ENCODE measurements at regions not wholly inside any gene's neighbourhood (a gene's known extent, or its start where the extent isn't known, plus 50 kb on each side); places are given as distances from the start of the nearest gene placed in this dataset.
A peak's percentile ranks its signal among the peaks of the same experiment; 100 is the strongest.
"Not testable (repeated sequence)": the region's sequence is repeated elsewhere in the genome, so short reads cannot be mapped to it uniquely, and the experiment has no call there.

DNA sequence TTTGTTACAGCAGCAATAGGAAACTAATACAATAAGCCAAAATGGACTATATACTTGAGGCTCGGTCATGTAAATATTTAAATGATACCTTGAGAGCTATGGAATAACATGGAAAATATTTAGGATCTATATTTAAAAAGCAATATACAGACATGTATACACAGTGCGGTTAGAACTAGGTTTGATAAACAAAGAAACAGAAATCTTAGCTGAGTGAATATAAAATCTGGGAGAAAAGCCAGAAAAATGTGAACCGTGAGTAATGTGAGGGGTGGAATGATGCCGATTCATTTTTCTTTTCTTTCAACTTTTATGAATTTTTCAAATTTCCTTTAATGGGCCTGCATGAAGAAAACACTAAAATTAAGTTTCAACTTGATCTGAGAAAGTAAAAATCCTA is 104.1 kb downstream of the ATXN3L start:
- DNase-seq (ENCODE audit: low spot score in 2 of 2): no peak
- Histone ChIP-seq H3K4me1 (no peaks in the 10 kb centered on the region), H3K36me3 (no peaks in the 10 kb centered on the region), H3K4me3 (no peak overlapping the region), H3K27ac (peak overlapping the region in 2 of 4 donors; percentile 38 to 43), H3K27me3 (no peaks in the 10 kb centered on the region), H3K9me3 (no peaks in the 10 kb centered on the region)
- 40 to 63% methylated on average over 4 of the region's 4 CpGs for WGBS, 2 donors
- TF ChIP-seq POLR2A (IDR thresholded peaks at IDR 0.05): no peak
- no peak for TF ChIP-seq EP300 (IDR thresholded peaks at IDR 0.05)
- no peak for TF ChIP-seq CTCF (IDR thresholded peaks at IDR 0.05)

DNA sequence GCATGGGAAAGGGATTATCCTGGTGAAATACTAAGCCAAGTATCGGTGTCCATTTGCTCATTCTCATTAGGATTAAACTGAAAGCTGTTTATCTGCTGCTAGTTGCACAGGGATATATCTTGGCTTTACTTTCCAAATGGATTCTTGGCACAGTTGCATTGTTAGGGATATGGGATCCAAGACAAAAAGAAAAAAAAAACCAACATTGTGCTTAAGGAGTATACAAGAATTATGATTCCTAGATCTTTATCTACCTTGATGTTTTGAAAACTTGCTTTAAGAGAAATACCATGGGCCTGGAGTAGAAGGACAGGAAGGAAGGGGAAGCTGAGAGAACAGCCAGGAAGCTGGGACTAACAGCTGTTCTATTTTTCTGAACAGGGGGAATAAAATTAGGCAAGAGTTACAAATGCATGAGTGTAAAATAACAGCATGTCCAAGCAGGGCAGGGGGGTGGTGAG is 107.6 kb downstream of the ATXN3L start:
- H3K27ac ChIP-seq: peak overlapping the region in 1 of 4 donors; percentile 61
- TF ChIP-seq EP300 (IDR thresholded peaks at IDR 0.05) (no peak), POLR2A (IDR thresholded peaks at IDR 0.05) (no peak)
- WGBS, 2 donors: 40 to 72% methylated on average over 1 of the region's 1 CpG

DNA sequence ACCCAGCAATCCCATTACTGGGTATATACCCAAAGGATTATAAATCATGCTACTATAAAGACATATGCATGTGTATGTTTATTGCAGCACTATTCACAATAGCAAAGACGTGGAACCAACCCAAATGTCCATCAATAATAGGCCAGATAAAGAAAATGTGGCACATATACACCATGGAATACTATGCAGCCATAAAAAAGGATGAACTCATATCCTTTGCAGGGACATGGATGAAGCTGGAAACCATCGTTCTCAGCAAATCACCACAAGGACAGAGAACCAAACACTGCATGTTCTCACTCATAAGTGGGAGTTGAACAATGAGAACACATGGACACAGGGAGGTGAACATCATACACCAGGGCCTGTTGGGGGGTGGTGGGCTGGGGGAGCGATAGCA is 109.7 kb downstream of the ATXN3L start:
- not testable (repeated sequence) for H3K4me3 ChIP-seq; H3K27ac ChIP-seq; H3K27me3 ChIP-seq; H3K9me3 ChIP-seq; H3K36me3 ChIP-seq; H3K4me1 ChIP-seq; DNase-seq (ENCODE audit: low spot score in 2 of 2)
- 87 to 96% methylated on average over 3 of the region's 3 CpGs for WGBS, 2 donors

More for the DNA sequence above, 107.6 kb downstream of the ATXN3L start:
- Histone ChIP-seq H3K9me3 (no peaks in the 10 kb centered on the region), H3K4me3 (no peak overlapping the region), H3K4me1 (no peaks in the 10 kb centered on the region), H3K27me3 (no peaks in the 10 kb centered on the region), H3K36me3 (no peaks in the 10 kb centered on the region)
- no peak for DNase-seq (ENCODE audit: low spot score in 2 of 2)

- H3K27ac ChIP-seq; H3K36me3 ChIP-seq; H3K4me3 ChIP-seq; DNase-seq (ENCODE audit: low spot score in 2 of 2); H3K27me3 ChIP-seq; H3K4me1 ChIP-seq; H3K9me3 ChIP-seq: not testable (repeated sequence)
- WGBS, 2 donors: 87 to 96% methylated on average over 2 of the region's 2 CpGs
Observed at GRCh38 chrX:13209704-13210103, 110.1 kb downstream of the ATXN3L start.

GRCh38 chrX:13208281-13208935 is 111.4 kb downstream of the ATXN3L start:
- no peak for DNase-seq (ENCODE audit: low spot score in 2 of 2)
- no peaks in the 10 kb centered on the region for H3K36me3 ChIP-seq
- H3K9me3 ChIP-seq: no peaks in the 10 kb centered on the region
- no peak for TF ChIP-seq CTCF (IDR thresholded peaks at IDR 0.05)
- TF ChIP-seq EP300 (IDR thresholded peaks at IDR 0.05): no peak
- TF ChIP-seq POLR2A (IDR thresholded peaks at IDR 0.05): no peak
- H3K27me3 ChIP-seq: no peaks in the 10 kb centered on the region
- no peak overlapping the region for H3K27ac ChIP-seq
- no peak overlapping the region for H3K4me3 ChIP-seq
- no peaks in the 10 kb centered on the region for H3K4me1 ChIP-seq
- 75 to 89% methylated on average over 3 of the region's 3 CpGs for WGBS, 2 donors

DNA sequence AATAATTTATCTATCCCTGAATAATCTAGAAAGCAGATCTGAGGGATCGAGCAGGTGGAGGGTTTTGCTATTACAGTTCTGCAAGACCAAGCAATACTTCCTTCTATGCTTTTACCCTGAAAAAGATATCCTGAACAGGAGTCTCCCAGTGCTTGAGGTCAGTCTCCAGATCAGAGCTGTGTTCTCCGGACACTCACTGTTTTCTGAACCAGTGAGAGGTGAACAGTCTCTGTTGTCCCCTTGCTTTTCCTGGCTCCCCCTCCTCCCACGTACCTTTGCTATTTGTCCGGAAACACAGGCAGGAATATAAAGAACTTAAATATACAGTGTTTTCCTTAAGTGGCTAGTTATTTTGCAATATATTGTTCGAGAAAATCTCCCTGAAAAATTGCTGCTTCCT is 116.6 kb downstream of the ATXN3L start:
- WGBS, 2 donors: 77 to 84% methylated on average over 5 of the region's 5 CpGs
- H3K27ac ChIP-seq: no peak overlapping the region
- TF ChIP-seq POLR2A (IDR thresholded peaks at IDR 0.05): no peak
- no peak for TF ChIP-seq CTCF (IDR thresholded peaks at IDR 0.05)
- TF ChIP-seq EP300 (IDR thresholded peaks at IDR 0.05): no peak
- no peaks in the 10 kb centered on the region for H3K27me3 ChIP-seq
- H3K4me3 ChIP-seq: no peak overlapping the region
- no peaks in the 10 kb centered on the region for H3K9me3 ChIP-seq
- DNase-seq (ENCODE audit: low spot score in 2 of 2): no peak
- H3K36me3 ChIP-seq: no peaks in the 10 kb centered on the region
- H3K4me1 ChIP-seq: no peaks in the 10 kb centered on the region
